HG03460 (cell line): ENCODE measurements at regions not wholly inside any gene's neighbourhood (a gene's known extent, or its start where the extent isn't known, plus 50 kb on each side); places are given as distances from the start of the nearest gene placed in this dataset.
"Not testable (repeated sequence)": the region's sequence is repeated elsewhere in the genome, so short reads cannot be mapped to it uniquely, and the experiment has no call there.

Source experiments
- ATAC-seq: cut with Tn5 transposase; IDR thresholded peaks from one replicate; pipeline ENCODE4 v1.9.1; 2021; ENCODE audit not compliant: unreplicated experiment

- ATAC-seq: no peak
Measured at GRCh38 chr4:101421386-101421785, 74.1 kb upstream of the PPP3CA start.

- no peak for ATAC-seq
Measured at GRCh38 chr4:101420661-101421060, 73.3 kb upstream of the PPP3CA start.

- ATAC-seq: peak; percentile 74
Measured at GRCh38 chr4:101419336-101420135, 72.2 kb upstream of the PPP3CA start.

- no peak for ATAC-seq
Measured at GRCh38 chr4:101418466-101418865, 71.1 kb upstream of the PPP3CA start.

GRCh38 chr4:101418055-101418454, 70.7 kb upstream of the PPP3CA start:
- peak; percentile 78 for ATAC-seq

GRCh38 chr4:101417046-101417445, 69.7 kb upstream of the PPP3CA start:
- ATAC-seq: no peak

GRCh38 chr4:101415962-101416361, 68.6 kb upstream of the PPP3CA start:
- ATAC-seq: no peak

GRCh38 chr4:101414496-101414895, 67.2 kb upstream of the PPP3CA start:
- ATAC-seq: no peak

GRCh38 chr4:101411926-101412325, 64.6 kb upstream of the PPP3CA start:
- ATAC-seq: no peak

GRCh38 chr4:101411281-101411910, 64.1 kb upstream of the PPP3CA start:
- ATAC-seq: not testable (repeated sequence)

GRCh38 chr4:101400096-101400495, 52.8 kb upstream of the PPP3CA start:
- no peak for ATAC-seq

- ATAC-seq: no peak
Measured at GRCh38 chr4:101398807-101399206, 51.5 kb upstream of the PPP3CA start.
